ENCODE measurements at regions not wholly inside any gene's neighbourhood (a gene's known extent, or its start where the extent isn't known, plus 50 kb on each side); places are given as distances from the start of the nearest gene placed in this dataset.
"Not testable (repeated sequence)": the region's sequence is repeated elsewhere in the genome, so short reads cannot be mapped to it uniquely, and the experiment has no call there.

DNA sequence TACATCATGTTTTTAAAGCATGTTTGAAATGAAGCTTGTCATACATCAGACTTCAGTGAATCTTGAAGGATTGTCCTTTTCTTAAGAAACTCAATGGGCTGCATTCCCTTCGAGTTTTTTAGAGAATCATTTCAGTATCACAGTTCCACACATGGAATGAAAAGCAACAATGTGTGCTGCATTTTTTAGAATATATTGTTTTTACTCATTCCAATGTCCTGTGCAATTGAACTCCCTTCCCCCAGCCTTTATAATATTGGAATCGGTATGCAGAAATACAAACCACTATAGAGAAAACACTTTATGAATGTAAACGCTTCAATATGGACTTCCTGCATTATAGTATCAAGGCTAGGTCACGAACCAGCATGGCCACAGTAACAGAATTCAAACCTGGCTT is 634.4 kb downstream of the GATA3 start:
- Mint-ChIP-seq H3K4me3 (ENCODE audit: unreplicated experiment) (no peak overlapping the region), H3K27ac (ENCODE audit: unreplicated experiment) (no peak overlapping the region), H3K9me3 (ENCODE audit: unreplicated experiment) (no peaks in the 10 kb centered on the region), H3K4me1 (ENCODE audit: unreplicated experiment) (no peaks in the 10 kb centered on the region), H3K27me3 (ENCODE audit: unreplicated experiment) (peaks cover 2% of the 10 kb centered on the region), H3K36me3 (ENCODE audit: low read depth, unreplicated experiment) (no peaks in the 10 kb centered on the region)
- no peak for DNase-seq (ENCODE audit: low spot score)
- TF ChIP-seq, protein P1, sequence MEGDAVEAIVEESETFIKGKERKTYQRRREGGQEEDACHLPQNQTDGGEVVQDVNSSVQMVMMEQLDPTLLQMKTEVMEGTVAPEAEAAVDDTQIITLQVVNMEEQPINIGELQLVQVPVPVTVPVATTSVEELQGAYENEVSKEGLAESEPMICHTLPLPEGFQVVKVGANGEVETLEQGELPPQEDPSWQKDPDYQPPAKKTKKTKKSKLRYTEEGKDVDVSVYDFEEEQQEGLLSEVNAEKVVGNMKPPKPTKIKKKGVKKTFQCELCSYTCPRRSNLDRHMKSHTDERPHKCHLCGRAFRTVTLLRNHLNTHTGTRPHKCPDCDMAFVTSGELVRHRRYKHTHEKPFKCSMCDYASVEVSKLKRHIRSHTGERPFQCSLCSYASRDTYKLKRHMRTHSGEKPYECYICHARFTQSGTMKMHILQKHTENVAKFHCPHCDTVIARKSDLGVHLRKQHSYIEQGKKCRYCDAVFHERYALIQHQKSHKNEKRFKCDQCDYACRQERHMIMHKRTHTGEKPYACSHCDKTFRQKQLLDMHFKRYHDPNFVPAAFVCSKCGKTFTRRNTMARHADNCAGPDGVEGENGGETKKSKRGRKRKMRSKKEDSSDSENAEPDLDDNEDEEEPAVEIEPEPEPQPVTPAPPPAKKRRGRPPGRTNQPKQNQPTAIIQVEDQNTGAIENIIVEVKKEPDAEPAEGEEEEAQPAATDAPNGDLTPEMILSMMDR (IDR thresholded peaks at IDR 0.05; ENCODE audit: unreplicated experiment), result no peak

DNA sequence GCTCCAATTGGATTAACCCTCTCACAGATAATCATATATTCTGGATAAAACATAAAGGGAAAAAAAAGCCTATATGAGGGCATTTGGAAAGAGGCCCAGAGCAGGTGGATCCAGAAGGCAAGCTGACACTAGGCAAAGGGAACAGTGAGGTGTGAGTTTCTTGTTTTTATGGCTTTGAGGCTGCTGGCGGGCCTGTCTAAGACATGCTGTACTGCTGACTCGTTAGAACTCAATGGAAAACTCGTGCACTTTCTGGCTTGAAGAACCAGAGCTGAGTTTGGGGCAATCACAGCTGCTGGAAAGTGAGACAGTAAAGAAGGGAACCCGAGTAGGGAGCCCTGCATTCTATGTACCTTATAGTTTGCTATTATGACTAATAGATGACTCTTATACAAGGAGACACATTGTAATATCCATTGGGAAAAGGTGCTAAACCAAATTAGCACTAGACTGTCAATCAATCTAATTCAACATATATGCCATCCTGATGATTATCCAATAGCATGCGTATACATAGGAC is 637.1 kb downstream of the GATA3 start:
- H3K36me3 Mint-ChIP-seq (ENCODE audit: low read depth, unreplicated experiment), result no peaks in the 10 kb centered on the region
- TF ChIP-seq, protein P1 (IDR thresholded peaks at IDR 0.05; ENCODE audit: unreplicated experiment), result no peak
- H3K27me3 Mint-ChIP-seq (ENCODE audit: unreplicated experiment), result peaks cover 2% of the 10 kb centered on the region

GRCh38 chr10:8693635-8694034 is 639.1 kb downstream of the GATA3 start:
- not testable (repeated sequence) for DNase-seq (ENCODE audit: low spot score); H3K4me3 Mint-ChIP-seq (ENCODE audit: unreplicated experiment); H3K27ac Mint-ChIP-seq (ENCODE audit: unreplicated experiment); H3K36me3 Mint-ChIP-seq (ENCODE audit: low read depth, unreplicated experiment); H3K9me3 Mint-ChIP-seq (ENCODE audit: unreplicated experiment); H3K4me1 Mint-ChIP-seq (ENCODE audit: unreplicated experiment); H3K27me3 Mint-ChIP-seq (ENCODE audit: unreplicated experiment)

More for the DNA sequence above, 637.1 kb downstream of the GATA3 start:
- Mint-ChIP-seq H3K9me3 (ENCODE audit: unreplicated experiment) (no peaks in the 10 kb centered on the region), H3K4me3 (ENCODE audit: unreplicated experiment) (no peak overlapping the region), H3K27ac (ENCODE audit: unreplicated experiment) (no peak overlapping the region), H3K4me1 (ENCODE audit: unreplicated experiment) (no peaks in the 10 kb centered on the region)
- DNase-seq (ENCODE audit: low spot score), result no peak

GRCh38 chr10:8696746-8697145 is 642.3 kb downstream of the GATA3 start:
- TF ChIP-seq, protein P1 (IDR thresholded peaks at IDR 0.05; ENCODE audit: unreplicated experiment), result no peak
- H3K4me3 Mint-ChIP-seq (ENCODE audit: unreplicated experiment), result no peak overlapping the region
- H3K9me3 Mint-ChIP-seq (ENCODE audit: unreplicated experiment), result no peaks in the 10 kb centered on the region
- peaks cover 2% of the 10 kb centered on the region for H3K27me3 Mint-ChIP-seq (ENCODE audit: unreplicated experiment)
- no peak overlapping the region for H3K27ac Mint-ChIP-seq (ENCODE audit: unreplicated experiment)
- no peaks in the 10 kb centered on the region for H3K4me1 Mint-ChIP-seq (ENCODE audit: unreplicated experiment)
- no peaks in the 10 kb centered on the region for H3K36me3 Mint-ChIP-seq (ENCODE audit: low read depth, unreplicated experiment)
- DNase-seq (ENCODE audit: low spot score), result no peak

DNA sequence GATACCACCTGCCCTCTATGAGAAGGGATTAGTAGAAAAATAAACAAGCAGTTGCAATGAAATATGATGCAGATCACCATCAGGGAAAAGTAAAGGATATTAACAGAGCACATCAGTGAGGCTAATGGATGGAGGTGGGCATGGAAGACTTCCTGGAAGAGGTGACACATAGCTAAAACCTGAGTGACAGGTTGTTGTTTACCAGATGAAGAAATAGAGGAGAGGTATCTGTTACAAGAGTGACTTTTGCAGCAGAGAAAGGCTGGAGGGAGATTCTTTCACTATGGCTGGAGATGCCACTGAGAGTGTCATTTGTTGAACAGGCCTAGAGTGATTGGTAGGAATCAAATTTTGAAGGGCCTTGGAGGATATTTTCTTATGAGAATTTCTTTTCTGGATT is 646.2 kb downstream of the GATA3 start:
- Mint-ChIP-seq H3K4me1 (ENCODE audit: unreplicated experiment) (no peaks in the 10 kb centered on the region), H3K27ac (ENCODE audit: unreplicated experiment) (no peak overlapping the region), H3K36me3 (ENCODE audit: low read depth, unreplicated experiment) (no peaks in the 10 kb centered on the region), H3K27me3 (ENCODE audit: unreplicated experiment) (peaks cover 2% of the 10 kb centered on the region), H3K9me3 (ENCODE audit: unreplicated experiment) (no peaks in the 10 kb centered on the region), H3K4me3 (ENCODE audit: unreplicated experiment) (no peak overlapping the region)
- no peak for DNase-seq (ENCODE audit: low spot score)
- TF ChIP-seq, protein P1 (IDR thresholded peaks at IDR 0.05; ENCODE audit: unreplicated experiment), result no peak
